Loucy (cell line): ENCODE measurements at regions not wholly inside any gene's neighbourhood (a gene's known extent, or its start where the extent isn't known, plus 50 kb on each side); places are given as distances from the start of the nearest gene placed in this dataset.

ENCODE experiments used
- H2AFZ ChIP-seq: fragments of 200-600 bp; sonication (generic); 2 replicates; pipeline ENCODE4 v1.6.0; 2016; ENCODE audit warnings: antibody characterized with exemption, mild to moderate bottlenecking, low read length, moderate library complexity
- H3F3A ChIP-seq: fragments of 200-600 bp; 2 replicates; pipeline ENCODE4 v1.6.0; 2016; ENCODE audit warnings: antibody characterized with exemption, low read depth, mild to moderate bottlenecking
- H3K27me3 ChIP-seq: fragments of 200-600 bp; sonication (generic); 2 replicates; pipeline ENCODE4 v1.6.1; 2014; ENCODE audit warnings: low read length, mild to moderate bottlenecking; ENCODE audit not compliant: insufficient read depth, poor library complexity, severe bottlenecking
- H3K36me3 ChIP-seq: fragments of 200-600 bp; sonication (generic); 2 replicates; pipeline ENCODE4 v1.6.1; 2016; ENCODE audit warnings: low read length; ENCODE audit not compliant: insufficient read depth
- H3K4me1 ChIP-seq: fragments of 200-600 bp; sonication (generic); 2 replicates; pipeline ENCODE4 v1.5.1; 2014; ENCODE audit warnings: low read length, mild to moderate bottlenecking; ENCODE audit not compliant: insufficient read depth, poor library complexity, severe bottlenecking
- H3K4me2 ChIP-seq: fragments of 200-600 bp; sonication (generic); 2 replicates; pipeline ENCODE4 v1.6.0; 2014; ENCODE audit warnings: antibody characterized with exemption, low read length, low read depth, mild to moderate bottlenecking; ENCODE audit not compliant: poor library complexity, severe bottlenecking
- H3K4me3 ChIP-seq: fragments of 200-600 bp; sonication (generic); 2 replicates; pipeline ENCODE4 v1.5.1; 2014; ENCODE audit warnings: low read length, mild to moderate bottlenecking, mixed read lengths; ENCODE audit not compliant: poor library complexity, severe bottlenecking
- H3K79me2 ChIP-seq: fragments of 200-600 bp; sonication (generic); 2 replicates; pipeline ENCODE4 v1.6.1; 2014; ENCODE audit warnings: low read length; ENCODE audit not compliant: insufficient read depth
- H3K9ac ChIP-seq: fragments of 200-600 bp; sonication (generic); 2 replicates; pipeline ENCODE4 v1.6.0; 2014; ENCODE audit warnings: mild to moderate bottlenecking, low read depth, low read length, moderate library complexity; ENCODE audit not compliant: poor library complexity, severe bottlenecking
- H3K9me2 ChIP-seq: fragments of 200-600 bp; sonication (generic); replicated peaks from 2 replicates; pipeline ENCODE4 v1.6.1; 2016; ENCODE audit warnings: low read depth, low read length, mixed read lengths
- H3K9me3 ChIP-seq: fragments of 200-600 bp; sonication (generic); 2 replicates; pipeline ENCODE4 v1.6.1; 2014; ENCODE audit warnings: mild to moderate bottlenecking, antibody characterized with exemption, low read length, low read depth; ENCODE audit not compliant: insufficient read depth
- H4K20me1 ChIP-seq: fragments of 200-600 bp; sonication (generic); 2 replicates; pipeline ENCODE4 v1.6.0; 2014; ENCODE audit warnings: antibody characterized with exemption, low read length, mild to moderate bottlenecking; ENCODE audit not compliant: insufficient read depth, poor library complexity, severe bottlenecking
- EZH2phosphoT487 ChIP-seq: fragments of 200-600 bp; IDR thresholded peaks from 2 replicates; pipeline ENCODE4 v1.6.1; 2018; ENCODE audit warnings: antibody characterized with exemption, mild to moderate bottlenecking, moderate library complexity, borderline replicate concordance
- TF ChIP-seq, protein P1 (sequence below): fragments of 200-600 bp; sonication (generic); conservative IDR thresholded peaks from 2 replicates; pipeline ENCODE4 v1.5.1; 2014; ENCODE audit warnings: mild to moderate bottlenecking, antibody characterized with exemption, low read length

DNA sequence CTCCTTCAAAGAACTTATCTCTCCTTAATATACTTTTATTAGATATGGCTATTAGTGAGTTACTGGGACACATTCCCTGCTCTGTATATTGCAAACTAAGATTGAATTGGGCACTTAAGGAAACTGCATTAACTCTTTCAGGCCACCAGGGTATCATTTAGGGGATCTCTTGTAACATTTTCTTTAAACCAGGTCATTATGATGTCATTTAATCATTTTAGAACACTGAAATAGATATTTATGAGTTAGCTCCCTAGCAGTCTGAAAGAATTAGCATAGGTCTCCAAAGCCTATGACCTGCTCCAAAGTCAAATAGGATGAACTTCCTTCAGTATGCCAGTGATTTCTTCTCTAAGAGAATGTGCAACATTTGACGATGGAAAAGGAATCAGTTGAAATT lies 506.9 kb downstream of the FOXG1 start:
- H3K27me3 ChIP-seq: no peaks in the 10 kb centered on the region
- TF ChIP-seq, protein P1, sequence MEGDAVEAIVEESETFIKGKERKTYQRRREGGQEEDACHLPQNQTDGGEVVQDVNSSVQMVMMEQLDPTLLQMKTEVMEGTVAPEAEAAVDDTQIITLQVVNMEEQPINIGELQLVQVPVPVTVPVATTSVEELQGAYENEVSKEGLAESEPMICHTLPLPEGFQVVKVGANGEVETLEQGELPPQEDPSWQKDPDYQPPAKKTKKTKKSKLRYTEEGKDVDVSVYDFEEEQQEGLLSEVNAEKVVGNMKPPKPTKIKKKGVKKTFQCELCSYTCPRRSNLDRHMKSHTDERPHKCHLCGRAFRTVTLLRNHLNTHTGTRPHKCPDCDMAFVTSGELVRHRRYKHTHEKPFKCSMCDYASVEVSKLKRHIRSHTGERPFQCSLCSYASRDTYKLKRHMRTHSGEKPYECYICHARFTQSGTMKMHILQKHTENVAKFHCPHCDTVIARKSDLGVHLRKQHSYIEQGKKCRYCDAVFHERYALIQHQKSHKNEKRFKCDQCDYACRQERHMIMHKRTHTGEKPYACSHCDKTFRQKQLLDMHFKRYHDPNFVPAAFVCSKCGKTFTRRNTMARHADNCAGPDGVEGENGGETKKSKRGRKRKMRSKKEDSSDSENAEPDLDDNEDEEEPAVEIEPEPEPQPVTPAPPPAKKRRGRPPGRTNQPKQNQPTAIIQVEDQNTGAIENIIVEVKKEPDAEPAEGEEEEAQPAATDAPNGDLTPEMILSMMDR: no peak
- no peak for TF ChIP-seq EZH2phosphoT487
- H3K79me2 ChIP-seq: no peaks in the 10 kb centered on the region
- no peaks in the 10 kb centered on the region for H3K4me1 ChIP-seq
- no peak overlapping the region for H2AFZ ChIP-seq
- no peaks in the 10 kb centered on the region for H4K20me1 ChIP-seq
- no peak overlapping the region for H3K4me3 ChIP-seq
- no peak overlapping the region for H3K9ac ChIP-seq
- H3K9me2 ChIP-seq: 0 out of 2 replicates have a peak, but pooled peaks cover 2% of the 10 kb centered on the region
- no peaks in the 10 kb centered on the region for H3F3A ChIP-seq
- H3K36me3 ChIP-seq: no peaks in the 10 kb centered on the region
- H3K4me2 ChIP-seq: no peak overlapping the region
- no peaks in the 10 kb centered on the region for H3K9me3 ChIP-seq

DNA sequence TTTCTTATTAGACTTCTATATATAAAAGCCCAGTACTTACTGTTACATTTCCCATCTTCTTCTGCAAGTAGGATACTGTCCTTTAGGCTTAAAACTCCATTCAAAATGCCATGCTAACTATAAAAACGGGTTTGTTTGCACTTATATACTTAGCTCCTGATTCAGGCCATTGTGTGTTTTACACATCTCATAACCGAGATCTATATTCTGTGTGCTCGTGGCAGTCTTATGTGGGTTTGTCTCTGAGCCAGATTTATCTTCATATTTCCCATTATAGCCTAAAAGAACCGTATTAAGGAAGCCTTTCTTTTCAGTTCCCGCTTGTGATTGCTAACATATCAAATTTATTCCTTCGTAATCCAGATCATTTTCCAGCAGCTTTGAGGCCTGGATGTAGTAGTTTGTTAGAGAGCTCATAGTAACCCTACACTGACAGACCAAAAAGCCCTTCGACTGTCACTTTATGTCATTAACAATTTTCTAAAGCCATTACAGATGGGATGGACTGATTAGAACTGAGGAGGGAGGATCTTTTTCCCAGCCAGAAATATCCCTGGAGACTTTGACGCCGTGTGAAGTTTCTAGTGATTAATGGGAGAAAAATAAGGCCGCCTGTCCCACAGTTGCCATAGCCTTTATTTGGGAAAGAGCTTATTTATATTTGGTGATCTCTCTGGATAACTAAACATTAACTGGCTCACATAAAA lies 508.5 kb downstream of the FOXG1 start:
- Histone ChIP-seq H3F3A (no peaks in the 10 kb centered on the region), H2AFZ (no peak overlapping the region)

GRCh38 chr14:29278301-29279263 lies 512.0 kb downstream of the FOXG1 start:
- Histone ChIP-seq H3K9ac (no peak overlapping the region), H3K36me3 (no peaks in the 10 kb centered on the region), H3K4me3 (no peak overlapping the region), H3K9me2 (0 out of 2 replicates have a peak, but pooled peaks cover 5% of the 10 kb centered on the region), H3K27me3 (no peaks in the 10 kb centered on the region), H3K9me3 (no peaks in the 10 kb centered on the region), H2AFZ (no peak overlapping the region), H3K4me2 (no peak overlapping the region), H3K79me2 (no peaks in the 10 kb centered on the region), H4K20me1 (no peaks in the 10 kb centered on the region), H3K4me1 (no peaks in the 10 kb centered on the region), H3F3A (no peaks in the 10 kb centered on the region)
- TF ChIP-seq, protein P1: no peak
- no peak for TF ChIP-seq EZH2phosphoT487

More for the DNA sequence above, 508.5 kb downstream of the FOXG1 start:
- Histone ChIP-seq H3K36me3 (no peaks in the 10 kb centered on the region), H3K27me3 (no peaks in the 10 kb centered on the region), H3K4me3 (no peak overlapping the region), H4K20me1 (no peaks in the 10 kb centered on the region), H3K9me3 (no peaks in the 10 kb centered on the region), H3K4me2 (no peak overlapping the region), H3K4me1 (no peaks in the 10 kb centered on the region), H3K9me2 (0 out of 2 replicates have a peak, but pooled peaks cover 5% of the 10 kb centered on the region), H3K9ac (no peak overlapping the region), H3K79me2 (no peaks in the 10 kb centered on the region)
- TF ChIP-seq EZH2phosphoT487: no peak
- TF ChIP-seq, protein P1: no peak
